NCI-H1105 (cell line): ENCODE measurements at regions not wholly inside any gene's neighbourhood (a gene's known extent, or its start where the extent isn't known, plus 50 kb on each side); places are given as distances from the start of the nearest gene placed in this dataset.
"Not testable (repeated sequence)": the region's sequence is repeated elsewhere in the genome, so short reads cannot be mapped to it uniquely, and the experiment has no call there.

Experiments
- DNase-seq: peaks from one replicate; lab custom pipeline; 2025; lab: John Stamatoyannopoulos, UW

DNA sequence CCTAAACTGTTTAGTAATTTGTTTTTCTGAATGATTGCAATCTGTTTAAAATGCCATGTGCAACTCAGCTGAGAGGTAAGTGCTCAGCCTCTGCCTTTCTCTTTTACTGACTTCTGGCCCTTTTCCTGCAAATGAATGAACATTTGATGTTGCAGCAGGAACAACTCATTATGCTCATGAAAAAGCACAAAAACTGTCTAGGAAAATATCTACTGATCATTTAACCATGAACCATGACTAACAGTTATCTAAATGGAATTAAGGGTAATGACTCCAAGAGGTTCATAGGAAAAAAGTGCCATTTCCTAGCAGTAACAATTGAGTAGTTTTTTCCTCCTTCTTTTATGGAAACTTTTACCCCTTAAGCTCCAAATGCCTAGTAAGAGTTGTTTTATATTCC is 70.6 kb upstream of the ANKH start:
- no peak for DNase-seq

DNA sequence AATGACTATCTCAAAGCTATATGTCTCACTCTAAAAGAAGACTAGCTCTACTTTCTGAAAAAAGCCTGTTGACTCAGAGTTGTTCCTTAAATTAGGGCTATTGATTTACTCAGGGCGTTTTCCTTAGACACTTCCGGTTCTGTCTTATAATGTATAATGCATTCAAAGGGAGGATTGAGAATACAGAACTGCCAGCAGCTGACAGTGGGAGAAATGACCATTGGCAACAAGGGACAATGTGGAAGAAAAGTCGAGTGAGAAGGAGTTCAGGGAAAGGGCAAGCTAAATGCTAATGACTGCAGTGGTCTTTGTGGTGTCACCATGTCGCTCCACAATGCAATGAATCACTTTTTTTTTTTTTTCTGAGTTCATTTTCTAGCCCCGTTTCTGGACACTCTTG is 65.7 kb upstream of the ANKH start:
- no peak for DNase-seq

DNA sequence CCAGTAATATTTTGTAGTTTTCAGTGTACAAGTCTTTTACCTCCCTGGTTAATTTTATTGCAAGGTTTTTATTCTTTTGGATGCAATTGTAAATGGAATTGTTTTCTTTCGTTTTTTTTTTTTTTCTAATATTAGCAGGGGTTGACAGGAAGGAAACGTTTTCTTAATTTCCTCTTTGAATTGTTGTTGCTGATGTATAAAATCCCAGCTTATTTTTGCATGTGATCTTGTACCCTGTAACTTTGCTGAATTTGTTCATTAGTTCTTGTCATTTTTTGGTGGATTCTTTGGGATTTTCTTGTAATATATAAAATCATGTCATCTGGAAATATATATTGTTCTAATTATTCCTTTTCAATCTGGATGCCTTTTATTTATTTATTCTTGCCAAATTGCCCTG is 65.0 kb upstream of the ANKH start:
- DNase-seq: no peak

DNA sequence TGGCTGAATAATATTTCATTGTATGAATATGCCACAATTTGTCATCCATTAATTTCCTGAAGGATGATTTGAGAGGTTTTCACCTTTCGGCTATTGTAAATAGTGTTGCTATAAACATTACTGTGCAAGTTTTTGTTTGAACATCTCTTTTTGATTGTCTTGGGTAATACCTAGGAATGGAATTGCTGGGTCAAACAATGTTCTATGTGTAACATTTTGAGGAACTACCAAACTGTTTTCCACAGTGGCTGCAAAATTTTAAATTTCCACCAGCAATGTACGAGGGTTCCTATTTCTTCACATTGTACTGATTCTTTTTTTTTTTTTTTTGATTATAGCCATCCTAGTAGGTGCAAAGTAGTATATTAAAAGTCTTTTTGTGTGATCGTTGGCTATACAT is 63.8 kb upstream of the ANKH start:
- no peak for DNase-seq

DNA sequence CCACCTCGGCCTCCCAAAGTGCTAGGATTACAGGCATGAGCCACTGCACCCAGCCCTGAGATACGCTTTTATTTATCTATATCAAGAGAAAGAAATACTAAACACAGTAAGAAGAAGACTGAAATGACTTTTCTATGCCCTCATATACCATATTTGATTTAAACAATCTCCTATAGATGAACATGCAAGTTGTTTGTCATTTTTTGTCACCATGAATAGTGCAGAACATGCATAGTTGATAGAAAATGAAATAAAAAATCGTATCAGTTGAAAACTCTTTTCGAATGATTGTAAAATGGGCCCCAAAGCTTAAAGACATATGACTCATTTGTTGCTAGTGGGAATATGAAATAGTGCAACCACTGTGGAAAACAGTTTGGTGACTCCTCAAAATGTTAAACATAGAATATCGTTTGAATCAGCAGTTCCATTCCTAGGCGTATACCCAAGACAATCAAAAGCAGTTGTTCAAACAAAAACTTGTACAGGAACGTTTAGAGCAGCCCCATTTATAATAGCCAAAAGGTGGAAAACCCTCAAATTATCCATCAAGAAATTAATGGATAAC is 61.4 kb upstream of the ANKH start:
- no peak for DNase-seq

DNA sequence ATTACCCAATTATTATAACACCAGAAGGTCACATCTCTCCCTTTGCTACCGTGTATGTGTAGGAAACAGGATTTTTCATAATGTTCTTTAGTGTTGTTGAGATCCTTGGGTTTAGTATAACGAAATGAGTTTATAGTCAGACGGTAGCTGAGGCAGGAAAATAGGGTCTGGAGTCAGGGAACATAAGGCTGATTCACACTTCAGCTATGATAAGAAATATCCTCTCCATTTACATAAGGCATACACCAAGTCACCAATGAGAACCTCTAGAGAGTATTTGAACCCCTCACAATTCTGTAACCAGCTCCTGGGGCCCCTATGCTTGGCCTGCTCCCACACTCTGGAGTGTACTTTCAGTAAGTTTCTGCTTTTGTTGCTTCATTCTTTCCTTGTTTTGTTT is 58.9 kb upstream of the ANKH start:
- no peak for DNase-seq

DNA sequence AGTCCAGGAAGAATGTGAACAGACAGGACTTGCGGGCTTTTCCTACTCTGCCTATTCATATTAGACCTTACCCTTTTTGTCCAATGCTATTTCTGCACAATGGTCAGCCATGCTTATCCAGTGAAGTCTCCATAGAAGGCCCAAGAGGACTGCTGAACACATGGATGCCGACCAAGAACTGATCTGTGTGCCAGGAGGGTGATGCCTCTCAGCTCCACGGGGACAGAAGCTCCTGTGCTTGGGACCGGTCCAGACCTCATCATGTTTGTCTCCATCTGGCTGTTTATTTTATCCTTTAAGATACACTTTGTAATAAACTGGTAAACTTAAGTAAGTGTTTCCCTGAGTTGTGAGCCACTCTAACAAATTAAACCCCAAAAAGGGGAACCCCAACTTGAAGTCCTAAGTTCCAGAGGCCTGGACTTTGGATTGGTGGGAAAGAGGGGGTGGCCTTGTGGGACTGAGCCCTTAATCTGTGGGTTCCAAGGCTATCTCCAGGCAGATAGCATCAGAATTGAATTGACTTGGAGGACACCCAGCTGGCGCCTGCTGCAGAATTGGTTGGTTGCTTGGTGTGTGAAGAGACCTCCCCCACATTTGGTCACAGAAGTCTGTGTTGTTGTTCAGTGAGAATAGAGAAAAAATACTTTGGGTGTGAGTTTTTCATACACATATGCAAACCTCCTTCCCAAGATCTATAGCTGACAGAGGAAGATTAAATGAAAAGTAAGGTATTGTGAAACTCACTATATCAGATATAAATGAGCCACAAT is 57.9 kb upstream of the ANKH start:
- DNase-seq: no peak

DNA sequence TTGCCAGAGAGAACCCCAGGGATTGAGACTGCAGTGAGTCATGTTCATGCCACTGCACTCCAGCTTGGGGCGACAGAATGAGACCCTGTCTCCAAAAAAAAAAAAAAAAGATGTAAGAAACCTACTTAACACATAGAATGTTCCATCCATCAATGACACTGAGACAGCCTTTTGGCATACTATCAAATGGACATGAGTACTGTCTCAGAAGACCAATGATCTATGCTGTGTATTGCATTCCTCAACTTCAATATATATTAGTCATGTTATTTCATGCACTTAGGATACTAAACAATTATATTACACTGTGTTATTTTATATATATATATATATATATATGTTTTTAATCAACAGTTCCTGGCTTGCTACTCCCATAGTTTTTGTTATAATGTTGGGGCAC is 57.1 kb upstream of the ANKH start:
- no peak for DNase-seq

DNA sequence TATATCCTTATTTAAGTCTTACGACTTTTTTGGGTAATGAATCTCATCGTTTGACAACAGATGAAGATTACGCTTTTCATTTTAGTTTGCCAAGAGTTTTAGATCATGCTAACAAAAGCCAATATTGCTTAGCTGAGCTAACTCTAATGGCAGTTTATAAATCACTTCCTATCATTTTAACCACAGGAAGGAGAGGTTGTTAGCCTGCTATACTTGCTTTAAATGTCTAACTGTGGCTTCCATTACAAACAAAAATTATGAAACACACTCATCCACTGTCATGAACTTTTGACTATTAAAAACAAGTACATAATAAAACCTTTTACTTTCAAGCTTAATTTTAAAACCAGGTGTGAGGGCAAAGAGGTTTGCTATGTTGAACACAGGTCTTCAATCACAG is 53.7 kb upstream of the ANKH start:
- no peak for DNase-seq

DNA sequence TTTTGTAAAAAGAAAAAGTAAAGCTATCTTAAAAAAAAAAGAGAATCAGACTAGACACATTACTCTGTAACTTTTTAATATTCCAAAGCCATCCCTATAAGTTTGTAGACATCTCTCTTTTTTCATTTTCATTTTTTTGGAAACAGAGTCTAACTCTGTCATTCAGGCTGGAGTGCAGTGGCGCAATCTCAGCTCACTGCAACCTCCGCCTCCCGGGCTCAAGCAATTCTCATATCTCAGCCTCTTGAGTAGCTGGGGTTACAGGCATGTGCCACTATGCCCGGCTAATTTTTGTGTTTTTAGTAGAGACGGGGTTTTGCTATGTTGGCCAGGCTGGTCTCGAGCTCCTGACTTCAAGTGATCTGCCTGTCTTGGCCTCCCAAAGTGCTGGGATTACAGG is 51.4 kb upstream of the ANKH start:
- not testable (repeated sequence) for DNase-seq

DNA sequence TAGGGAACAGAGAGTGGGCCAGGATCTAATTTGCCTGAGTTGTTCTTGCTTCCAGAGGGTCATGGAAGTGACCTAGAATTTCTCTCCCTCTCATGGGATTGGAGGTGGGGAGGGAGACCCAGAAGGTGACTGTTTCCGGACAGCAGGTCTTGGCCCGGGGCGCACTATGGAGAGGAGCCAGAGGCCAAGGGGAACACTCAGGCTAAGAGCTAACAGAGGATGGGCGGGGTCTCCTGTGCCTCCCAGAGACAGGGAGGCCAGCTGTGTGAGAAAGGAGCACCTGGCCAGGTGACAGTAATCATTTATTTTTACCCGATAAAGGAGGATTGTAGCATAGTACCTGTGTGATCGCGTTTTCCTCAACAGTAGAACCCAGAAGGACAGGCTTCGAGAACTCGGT is 50.9 kb upstream of the ANKH start:
- DNase-seq: no peak
